SK-N-MC (cell line): ENCODE measurements at regions not wholly inside any gene's neighbourhood (a gene's known extent, or its start where the extent isn't known, plus 50 kb on each side); places are given as distances from the start of the nearest gene placed in this dataset.

Source experiments
- DNase-seq: peaks from one replicate; pipeline ENCODE4 v3.0.0-alpha.2; 2011; ENCODE audit warnings: low read depth, low spot score
- H3K27ac ChIP-seq: fragments of 200-600 bp; sonication (generic); 2 replicates; pipeline ENCODE4 v1.5.1; 2016; ENCODE audit warnings: mixed run types
- H3K36me3 ChIP-seq: fragments of 200-600 bp; sonication (generic); 2 replicates; pipeline ENCODE4 v1.6.1; 2017; ENCODE audit warnings: antibody characterized with exemption, low read length, mixed read lengths; ENCODE audit not compliant: insufficient read depth
- H3K4me3 ChIP-seq: fragments of 200-600 bp; sonication (generic); 2 replicates; pipeline ENCODE4 v1.5.1; 2016
- H3K9ac ChIP-seq: fragments of 200-600 bp; sonication (generic); 2 replicates; pipeline ENCODE4 v1.8.0; 2017; ENCODE audit warnings: mixed run types, mixed read lengths; ENCODE audit not compliant: insufficient read length
- H3K9me3 ChIP-seq: fragments of 200-600 bp; sonication (generic); 2 replicates; pipeline ENCODE4 v1.6.1; 2017; ENCODE audit warnings: low read depth, mild to moderate bottlenecking, antibody characterized with exemption, low read length, moderate library complexity, mixed read lengths
- EZH2 ChIP-seq: fragments of 200-600 bp; sonication (generic); IDR thresholded peaks from one replicate; pipeline ENCODE4 v1.6.1; 2017; ENCODE audit warnings: antibody characterized with exemption
- FOXP2 ChIP-seq: optimal IDR thresholded peaks from 2 replicates; pipeline ENCODE3; 2011; ENCODE audit warnings: mild to moderate bottlenecking, moderate library complexity; ENCODE audit not compliant: insufficient read depth; ENCODE audit errors: extremely low read length, control extremely low read depth
- POLR2AphosphoS5 ChIP-seq: IDR thresholded peaks from 2 replicates; pipeline ENCODE4 v1.6.1; 2012; ENCODE audit warnings: mild to moderate bottlenecking, low read depth, low read length, borderline replicate concordance

DNA sequence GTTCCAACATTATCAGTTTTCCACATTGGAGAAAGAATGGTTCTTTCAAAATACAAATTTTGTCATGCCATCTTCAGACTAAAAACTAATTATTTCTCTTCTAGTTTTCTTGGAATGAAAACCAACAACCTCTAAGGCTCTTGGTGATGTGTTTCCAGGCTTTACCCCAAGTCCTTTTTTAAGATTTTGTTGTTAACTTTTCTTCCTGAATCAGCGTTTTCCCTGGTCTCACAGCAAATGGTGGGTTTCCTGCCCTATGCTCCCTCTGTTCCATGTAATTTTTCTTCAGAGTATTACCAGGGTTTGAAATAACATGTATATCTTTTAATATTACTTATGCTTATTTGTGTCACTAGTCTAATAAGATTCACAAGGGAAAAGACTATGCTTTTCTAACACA lies 1311.9 kb downstream of the LRFN5 start:
- Histone ChIP-seq H3K27ac (no peak overlapping the region), H3K36me3 (no peaks in the 10 kb centered on the region), H3K4me3 (no peak overlapping the region), H3K9ac (no peak overlapping the region), H3K9me3 (no peaks in the 10 kb centered on the region)
- no peak for TF ChIP-seq FOXP2
- no peak for TF ChIP-seq POLR2AphosphoS5
- TF ChIP-seq EZH2 = no peak
- DNase-seq = no peak

DNA sequence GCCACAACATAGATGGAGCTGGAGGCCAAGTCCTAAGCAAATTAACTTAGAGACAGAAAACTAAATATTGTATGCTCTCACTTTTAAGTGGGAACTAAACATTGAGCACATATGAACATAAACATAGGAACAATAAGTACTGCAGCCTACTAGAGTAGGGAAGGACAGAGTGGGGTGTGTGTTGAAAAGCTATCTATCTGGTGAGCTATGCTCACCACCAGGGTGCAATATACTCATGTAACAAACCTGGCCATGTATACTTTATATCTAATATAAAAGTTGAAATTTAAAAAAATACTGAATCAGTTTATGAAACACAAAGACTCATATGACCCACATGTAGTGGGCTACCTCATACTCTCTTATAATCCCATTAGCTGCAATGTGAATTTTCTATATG lies 1305.0 kb downstream of the LRFN5 start:
- no peak for DNase-seq
- no peaks in the 10 kb centered on the region for H3K9me3 ChIP-seq
- no peaks in the 10 kb centered on the region for H3K36me3 ChIP-seq
- no peak overlapping the region for H3K4me3 ChIP-seq
- no peak overlapping the region for H3K27ac ChIP-seq
- no peak for TF ChIP-seq EZH2
- H3K9ac ChIP-seq = no peak overlapping the region

DNA sequence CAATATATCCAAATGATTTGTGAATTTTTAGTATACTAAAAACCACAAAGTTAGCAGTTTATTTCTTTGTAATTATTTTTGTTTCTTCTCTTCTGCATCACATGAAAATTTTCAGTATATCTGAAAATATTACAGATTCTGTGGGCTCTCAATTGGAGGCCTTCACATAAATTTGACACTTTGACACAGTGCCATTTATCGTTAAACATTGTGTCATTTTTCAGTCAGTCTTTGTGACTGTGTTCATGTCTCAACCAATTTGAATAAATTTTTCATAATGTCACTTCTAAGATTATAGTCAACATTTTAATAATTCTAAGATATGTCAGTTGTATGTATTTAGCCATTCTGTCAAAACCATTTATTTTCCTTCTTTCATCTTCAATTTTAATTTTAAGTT lies 1303.0 kb downstream of the LRFN5 start:
- Histone ChIP-seq H3K36me3 (no peaks in the 10 kb centered on the region), H3K9ac (no peak overlapping the region), H3K27ac (no peak overlapping the region), H3K9me3 (no peaks in the 10 kb centered on the region), H3K4me3 (no peak overlapping the region)
- DNase-seq = no peak
- TF ChIP-seq EZH2 = no peak

DNA sequence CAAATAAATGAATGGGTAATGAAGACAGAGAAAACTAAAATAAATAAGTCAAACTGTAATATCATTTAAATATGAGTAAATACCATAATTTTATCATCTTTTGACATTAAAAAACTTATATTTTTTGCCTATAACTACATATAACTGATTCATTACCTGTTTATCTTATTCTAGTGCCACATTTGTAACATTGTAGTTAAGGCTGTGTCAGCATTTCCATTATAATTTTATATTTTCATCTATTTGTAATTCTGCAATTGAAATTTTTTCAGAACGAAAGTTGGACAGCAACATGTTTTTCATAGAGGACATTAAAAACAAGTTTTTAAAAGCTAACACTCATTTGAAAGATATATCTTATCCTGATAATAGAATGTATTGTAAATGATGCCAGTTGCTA lies 1286.5 kb downstream of the LRFN5 start:
- DNase-seq = no peak
- Histone ChIP-seq H3K4me3 (no peak overlapping the region), H3K36me3 (no peaks in the 10 kb centered on the region), H3K9me3 (no peaks in the 10 kb centered on the region; the same call in 1 of the 2 replicates), H3K9ac (no peak overlapping the region), H3K27ac (no peak overlapping the region)
- no peak for TF ChIP-seq POLR2AphosphoS5
- no peak for TF ChIP-seq FOXP2
- TF ChIP-seq EZH2 = no peak

DNA sequence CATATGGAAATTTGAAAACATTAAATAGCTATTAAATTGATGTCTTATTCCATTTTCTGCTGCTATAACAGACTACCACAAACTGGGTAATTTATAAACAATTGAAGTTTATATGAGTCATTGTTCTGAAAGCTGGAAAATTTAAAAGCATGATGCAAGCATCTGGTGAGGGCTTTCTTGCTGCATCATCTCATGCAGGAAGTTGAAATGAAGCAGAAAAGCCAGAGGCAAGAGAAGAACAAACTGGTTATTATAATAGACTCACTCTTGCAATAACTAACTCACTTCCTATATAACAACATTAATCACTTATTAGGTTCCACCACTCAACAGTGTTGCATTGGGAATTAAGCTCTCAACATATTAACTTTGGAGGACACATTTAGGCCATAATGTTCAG lies 1277.4 kb downstream of the LRFN5 start:
- Histone ChIP-seq H3K4me3 (peak overlapping the region; percentile 42; the same call in 1 of the 2 replicates), H3K9me3 (no peaks in the 10 kb centered on the region), H3K36me3 (no peaks in the 10 kb centered on the region), H3K27ac (peak overlapping the region; percentile 83), H3K9ac (no peak overlapping the region)
- no peak for TF ChIP-seq FOXP2
- peak; percentile 16; the same call in 1 of the 2 replicates for TF ChIP-seq POLR2AphosphoS5
- peak; percentile 78 for DNase-seq

DNA sequence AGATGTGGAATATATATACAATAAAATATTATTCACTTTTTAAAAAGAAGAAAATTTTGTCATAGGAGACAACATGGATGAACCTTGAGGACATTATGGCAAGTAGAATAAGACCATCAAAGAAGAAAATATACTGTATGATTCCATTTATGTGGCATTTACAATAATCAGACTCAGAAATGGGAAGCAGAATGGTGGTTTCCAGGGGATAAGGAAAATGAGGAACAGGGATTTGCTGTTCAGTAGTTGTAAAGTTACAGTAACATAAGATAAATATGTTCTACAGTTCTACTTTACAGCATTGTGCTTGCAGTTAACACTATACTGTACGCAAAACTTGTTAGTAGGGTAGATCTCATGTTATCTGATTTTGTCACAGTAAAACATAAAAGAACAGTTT lies 1271.0 kb downstream of the LRFN5 start:
- TF ChIP-seq FOXP2 (no peak), POLR2AphosphoS5 (no peak), EZH2 (no peak)
- H3K9me3 ChIP-seq = no peaks in the 10 kb centered on the region
- DNase-seq = no peak
- no peak overlapping the region for H3K4me3 ChIP-seq
- no peak overlapping the region for H3K27ac ChIP-seq
- no peaks in the 10 kb centered on the region for H3K36me3 ChIP-seq
- H3K9ac ChIP-seq = no peak overlapping the region

DNA sequence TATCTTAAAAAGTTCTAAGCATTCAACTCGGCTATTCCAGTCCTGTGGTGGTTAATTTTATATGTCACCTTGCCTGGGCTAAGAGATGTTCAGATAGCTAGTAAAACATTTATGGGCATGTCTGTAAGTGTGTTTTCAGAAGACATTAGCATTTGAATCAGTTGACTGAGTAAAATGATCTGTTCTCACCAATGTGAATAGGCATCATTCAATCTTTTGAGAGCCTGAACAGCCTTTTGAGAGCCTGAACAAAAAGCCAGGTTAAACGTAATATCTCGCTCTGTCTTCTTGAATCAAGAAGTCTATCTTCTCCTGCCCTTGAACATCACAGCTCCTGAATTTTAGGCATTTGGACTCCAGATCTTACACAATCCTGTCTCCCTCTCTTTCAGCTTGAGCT lies 1266.1 kb downstream of the LRFN5 start:
- Histone ChIP-seq H3K4me3 (no peak overlapping the region), H3K36me3 (no peaks in the 10 kb centered on the region), H3K27ac (no peak overlapping the region), H3K9ac (no peak overlapping the region), H3K9me3 (no peaks in the 10 kb centered on the region; the same call in 1 of the 2 replicates)
- no peak for TF ChIP-seq POLR2AphosphoS5
- no peak for TF ChIP-seq EZH2
- TF ChIP-seq FOXP2 = no peak
- no peak for DNase-seq

DNA sequence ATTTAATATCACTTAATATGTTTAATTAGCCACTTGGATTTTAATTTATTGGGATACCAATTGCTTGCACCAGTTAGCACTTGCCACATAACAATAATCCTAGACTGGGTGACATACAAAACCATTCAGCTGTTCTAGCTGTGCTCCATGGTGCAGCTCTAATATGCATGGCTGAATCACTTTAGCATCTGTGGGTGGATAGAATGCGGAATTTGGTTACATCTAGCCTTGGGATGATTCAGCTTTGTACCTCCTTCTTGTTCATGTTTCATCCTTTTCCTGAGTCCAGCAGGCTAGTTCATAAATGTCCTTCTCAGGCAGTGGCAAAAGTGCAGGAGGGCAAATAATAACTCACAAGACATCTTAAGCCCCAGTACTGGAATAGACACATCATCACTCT lies 1263.0 kb downstream of the LRFN5 start:
- DNase-seq = no peak
- Histone ChIP-seq H3K4me3 (no peak overlapping the region), H3K9ac (no peak overlapping the region), H3K27ac (no peak overlapping the region), H3K9me3 (no peaks in the 10 kb centered on the region; the same call in 1 of the 2 replicates), H3K36me3 (no peaks in the 10 kb centered on the region)
- TF ChIP-seq FOXP2 = no peak
- no peak for TF ChIP-seq POLR2AphosphoS5
- no peak for TF ChIP-seq EZH2

DNA sequence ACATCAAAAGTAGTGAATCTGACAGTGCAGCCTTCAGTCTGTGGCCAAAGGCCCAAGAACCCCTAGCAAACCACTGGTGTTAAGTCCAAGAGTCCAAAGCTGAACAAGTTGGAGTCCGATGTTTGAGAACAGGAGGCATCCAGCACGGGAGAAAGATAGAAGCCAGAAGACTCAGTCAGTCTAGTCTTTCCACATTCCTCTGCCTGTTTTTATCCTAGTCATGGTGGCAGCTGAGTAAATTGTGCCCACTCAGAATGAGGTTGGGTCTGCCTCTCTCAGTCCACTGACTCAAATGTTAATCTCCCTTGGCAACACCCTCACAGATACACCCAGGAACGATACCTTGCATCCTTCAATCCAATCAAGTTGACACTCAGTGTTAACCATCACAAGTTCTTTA lies 1255.4 kb downstream of the LRFN5 start:
- H3K36me3 ChIP-seq = no peaks in the 10 kb centered on the region
- H3K27ac ChIP-seq = no peak overlapping the region
- no peaks in the 10 kb centered on the region for H3K9me3 ChIP-seq
- no peak overlapping the region for H3K4me3 ChIP-seq
- TF ChIP-seq POLR2AphosphoS5 (no peak), FOXP2 (no peak), EZH2 (no peak)
- no peak for DNase-seq
- H3K9ac ChIP-seq = no peak overlapping the region

DNA sequence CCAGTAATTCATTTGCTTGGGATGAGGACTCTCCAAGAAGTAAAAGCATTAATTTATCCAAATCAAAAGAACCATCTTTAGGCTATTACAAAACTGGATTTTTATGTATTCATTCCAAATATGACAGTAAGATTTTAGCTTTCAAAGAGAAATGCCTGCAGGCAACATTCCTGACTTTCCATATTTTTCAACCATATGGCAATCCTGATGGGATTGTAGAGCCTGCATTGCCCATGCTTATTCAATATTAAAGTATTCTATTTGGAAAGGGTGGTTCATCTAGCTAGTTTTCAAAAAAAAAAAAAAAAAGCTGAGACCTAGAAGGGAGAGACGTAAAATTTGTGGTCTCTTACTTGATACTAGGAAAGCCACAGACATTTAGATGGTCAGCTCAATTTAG lies 1253.7 kb downstream of the LRFN5 start:
- no peak overlapping the region for H3K27ac ChIP-seq
- no peak for DNase-seq
- no peak overlapping the region for H3K4me3 ChIP-seq
- H3K9me3 ChIP-seq = no peaks in the 10 kb centered on the region
- H3K36me3 ChIP-seq = no peaks in the 10 kb centered on the region
- H3K9ac ChIP-seq = no peak overlapping the region
- no peak for TF ChIP-seq EZH2
- no peak for TF ChIP-seq POLR2AphosphoS5
- no peak for TF ChIP-seq FOXP2
